ENCODE measurements at regions not wholly inside any gene's neighbourhood (a gene's known extent, or its start where the extent isn't known, plus 50 kb on each side); places are given as distances from the start of the nearest gene placed in this dataset.

DNA sequence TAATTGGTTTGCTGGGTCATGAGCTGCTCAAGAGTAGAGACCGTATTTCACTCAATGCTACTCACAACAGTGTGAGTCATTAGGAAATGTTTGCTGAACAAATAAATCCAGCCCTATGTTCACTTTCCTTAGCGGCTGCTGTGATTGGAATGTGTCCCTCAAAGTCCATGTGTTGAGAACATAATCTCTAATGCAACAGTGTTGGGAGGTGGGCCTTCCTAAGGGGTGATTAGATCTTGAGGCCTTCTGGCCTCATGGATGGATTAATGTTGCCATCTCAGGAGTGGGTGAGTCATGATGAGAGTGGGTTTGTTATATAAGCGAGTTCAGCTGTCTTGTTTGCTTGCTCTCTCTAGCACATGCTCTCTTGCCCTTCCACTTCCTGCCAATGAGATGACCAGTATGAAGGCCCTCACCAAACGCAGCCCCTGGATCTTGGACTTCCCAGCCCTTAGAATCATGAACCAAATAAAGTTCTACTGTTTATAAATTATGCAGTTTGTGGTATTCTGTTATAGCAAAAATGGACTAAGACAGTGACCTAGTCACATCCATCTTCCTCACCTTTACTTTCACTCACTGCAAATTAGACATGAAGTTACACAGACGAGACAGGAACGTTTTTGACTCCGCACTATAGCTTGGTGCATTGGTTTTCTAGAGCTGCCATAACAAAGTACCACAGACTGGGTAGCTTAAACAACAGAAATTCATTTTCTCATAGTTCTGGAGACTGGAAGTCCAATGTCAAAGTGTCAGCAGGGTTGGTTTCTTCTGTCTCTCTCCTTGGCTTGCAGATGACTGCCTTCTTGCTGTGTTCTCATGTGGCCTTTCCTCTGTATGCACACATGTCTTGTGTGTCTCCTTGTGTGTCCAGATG is 50.9 kb upstream of the FAM169A start:
- no peak for DNase-seq (ENCODE audit: low read depth in 3 of 3)
